Activated CD8-positive, alpha-beta T cell treated with anti-CD3 and anti-CD28 coated beads for 36 hours (primary cell): ENCODE measurements at regions not wholly inside any gene's neighbourhood (a gene's known extent, or its start where the extent isn't known, plus 50 kb on each side); places are given as distances from the start of the nearest gene placed in this dataset.

Experiments used
- ATAC-seq: fragments of 200-7000 bp; cut with Tn5 transposase; one replicate; pipeline ENCODE4 v1.10.0; 2021; ENCODE audit warnings: mild to moderate bottlenecking, moderate library complexity
- CTCF ChIA-PET: fragments of 350-600 bp; sonication (Branson Sonifier 250); formaldehyde crosslinking; loops from one replicate; lab custom pipeline; 2021; ENCODE audit warnings: antibody characterized with exemption; lab: Charles Lee
- POLR2A ChIA-PET: fragments of 350-600 bp; sonication (Branson Sonifier 250); formaldehyde crosslinking; loops from one replicate; lab custom pipeline; 2021; ENCODE audit warnings: antibody characterized with exemption; lab: Charles Lee
- DNase-seq: peaks from one replicate; pipeline ENCODE4 v3.0.0-alpha.2; 2020
- H3K27ac Mint-ChIP-seq: one replicate; pipeline ENCODE4 v1.8.0; 2021; ENCODE audit warnings: mild to moderate bottlenecking, mixed read lengths
- H3K27me3 Mint-ChIP-seq: one replicate; pipeline ENCODE4 v1.8.0; 2021; ENCODE audit warnings: mixed read lengths
- H3K36me3 Mint-ChIP-seq: one replicate; pipeline ENCODE4 v1.8.0; 2021; ENCODE audit warnings: low read depth, mixed read lengths
- H3K4me1 Mint-ChIP-seq: one replicate; pipeline ENCODE4 v1.8.0; 2021; ENCODE audit warnings: low read depth, mixed read lengths
- H3K4me3 Mint-ChIP-seq: one replicate; pipeline ENCODE4 v1.8.0; 2021; ENCODE audit warnings: mild to moderate bottlenecking, moderate library complexity, mixed read lengths
- H3K9me3 Mint-ChIP-seq: one replicate; pipeline ENCODE4 v1.8.0; 2021; ENCODE audit warnings: mixed read lengths
- CTCF ChIP-seq: fragments of 200-600 bp; IDR thresholded peaks from one replicate; pipeline ENCODE4 v1.8.0; 2022; ENCODE audit warnings: antibody characterized with exemption, mild to moderate bottlenecking
- intact Hi-C: fragments of 100-400 bp; cut with micrococcal nuclease; formaldehyde crosslinking; loops from one replicate; pipeline ENCODE4 v1.10.0; 2022

- ChIA-PET POLR2A (no interaction called here), CTCF (interaction anchor here (1.1 kb wide), 1 partner anchor 13 kb away, joined by 4 read pairs; no protein-coding TSS in a partner anchor)
- Mint-ChIP-seq H3K4me3 (no peak overlapping the region), H3K36me3 (no peaks in the 10 kb centered on the region), H3K4me1 (no peaks in the 10 kb centered on the region), H3K27ac (no peak overlapping the region), H3K27me3 (no peaks in the 10 kb centered on the region), H3K9me3 (peaks cover 4% of the 10 kb centered on the region)
- TF ChIP-seq CTCF = no peak
- DNase-seq = no peak
- intact Hi-C loops = no loop called here
- no peak for ATAC-seq
Measured at GRCh38 chr13:23007426-23007825, 173.4 kb upstream of the SGCG start.

GRCh38 chr13:23018143-23018542, 162.6 kb upstream of the SGCG start:
- ChIA-PET POLR2A (no interaction called here), CTCF (no interaction called here)
- DNase-seq = no peak
- intact Hi-C loops = no loop called here
- no peak for ATAC-seq
- no peaks in the 10 kb centered on the region for H3K9me3 Mint-ChIP-seq
- TF ChIP-seq CTCF = no peak
- H3K27ac Mint-ChIP-seq = no peak overlapping the region
- H3K4me3 Mint-ChIP-seq = no peak overlapping the region
- no peaks in the 10 kb centered on the region for H3K36me3 Mint-ChIP-seq
- H3K27me3 Mint-ChIP-seq = no peaks in the 10 kb centered on the region
- no peaks in the 10 kb centered on the region for H3K4me1 Mint-ChIP-seq

GRCh38 chr13:23020246-23020843, 160.4 kb upstream of the SGCG start:
- H3K27ac Mint-ChIP-seq = no peak overlapping the region
- peak; percentile 71 for ATAC-seq

GRCh38 chr13:23021906-23022305, 158.9 kb upstream of the SGCG start:
- Mint-ChIP-seq H3K27ac (no peak overlapping the region), H3K4me3 (no peak overlapping the region), H3K27me3 (no peaks in the 10 kb centered on the region), H3K36me3 (no peaks in the 10 kb centered on the region), H3K4me1 (no peaks in the 10 kb centered on the region), H3K9me3 (no peaks in the 10 kb centered on the region)
- ATAC-seq (no peak), DNase-seq (no peak)
- intact Hi-C loops = no loop called here
- POLR2A ChIA-PET = no interaction called here
- CTCF ChIA-PET = no interaction called here
- no peak for TF ChIP-seq CTCF

More at GRCh38 chr13:23020246-23020843, 160.4 kb upstream of the SGCG start:
- Mint-ChIP-seq H3K4me3 (no peak overlapping the region), H3K9me3 (no peaks in the 10 kb centered on the region), H3K27me3 (no peaks in the 10 kb centered on the region), H3K36me3 (no peaks in the 10 kb centered on the region), H3K4me1 (no peaks in the 10 kb centered on the region)
- ChIA-PET CTCF (interaction anchor here (0.6 to 1.0 kb wide), 7 partner anchors 11 to 134 kb away, joined by 3 to 5 read pairs (median 3); no protein-coding TSS in a partner anchor), POLR2A (no interaction called here)
- peak; percentile 61 for DNase-seq
- TF ChIP-seq CTCF = peak; percentile 83
- intact Hi-C loops = no loop called here

- H3K36me3 Mint-ChIP-seq = no peaks in the 10 kb centered on the region
- H3K27ac Mint-ChIP-seq = no peak overlapping the region
- DNase-seq (no peak), ATAC-seq (no peak)
- no peaks in the 10 kb centered on the region for H3K9me3 Mint-ChIP-seq
- ChIA-PET POLR2A (no interaction called here), CTCF (no interaction called here)
- H3K4me3 Mint-ChIP-seq = no peak overlapping the region
- no peaks in the 10 kb centered on the region for H3K4me1 Mint-ChIP-seq
- no peaks in the 10 kb centered on the region for H3K27me3 Mint-ChIP-seq
- intact Hi-C loops = no loop called here
- TF ChIP-seq CTCF = no peak
Measured at GRCh38 chr13:23022704-23023103, 158.1 kb upstream of the SGCG start.
